UCSD-AML1 (cell line): ENCODE measurements at regions not wholly inside any gene's neighbourhood (a gene's known extent, or its start where the extent isn't known, plus 50 kb on each side); places are given as distances from the start of the nearest gene placed in this dataset.
"Not testable (repeated sequence)": the region's sequence is repeated elsewhere in the genome, so short reads cannot be mapped to it uniquely, and the experiment has no call there.

Experiments
- DNase-seq: peaks from one replicate; lab custom pipeline; 2025; ENCODE audit not compliant: unreplicated experiment; lab: John Stamatoyannopoulos, UW

DNA sequence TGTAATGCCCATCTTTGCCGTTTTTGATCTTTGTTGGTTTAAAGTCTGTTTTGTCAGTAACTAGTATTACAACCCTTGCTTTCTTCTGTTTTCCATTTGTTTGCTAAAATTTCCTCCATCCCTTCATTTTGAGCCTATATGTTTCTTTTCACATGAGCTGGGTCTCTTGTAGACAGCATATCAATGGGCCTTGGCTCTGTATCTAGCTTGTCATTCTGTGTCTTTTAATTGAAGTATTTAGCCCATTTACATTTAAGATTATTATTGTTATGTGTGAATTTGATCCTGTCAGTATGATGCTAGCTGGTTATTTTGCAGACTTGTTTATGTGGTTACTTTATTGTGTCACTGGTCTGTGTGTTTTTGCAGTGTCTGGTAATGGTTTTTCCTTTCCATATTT, 913.2 kb downstream of the TRHDE start:
- no peak for DNase-seq

- DNase-seq = no peak
Observed at GRCh38 chr12:73186272-73186671, 914.1 kb downstream of the TRHDE start.

- no peak for DNase-seq
Observed at GRCh38 chr12:73187765-73188164, 915.6 kb downstream of the TRHDE start.

DNA sequence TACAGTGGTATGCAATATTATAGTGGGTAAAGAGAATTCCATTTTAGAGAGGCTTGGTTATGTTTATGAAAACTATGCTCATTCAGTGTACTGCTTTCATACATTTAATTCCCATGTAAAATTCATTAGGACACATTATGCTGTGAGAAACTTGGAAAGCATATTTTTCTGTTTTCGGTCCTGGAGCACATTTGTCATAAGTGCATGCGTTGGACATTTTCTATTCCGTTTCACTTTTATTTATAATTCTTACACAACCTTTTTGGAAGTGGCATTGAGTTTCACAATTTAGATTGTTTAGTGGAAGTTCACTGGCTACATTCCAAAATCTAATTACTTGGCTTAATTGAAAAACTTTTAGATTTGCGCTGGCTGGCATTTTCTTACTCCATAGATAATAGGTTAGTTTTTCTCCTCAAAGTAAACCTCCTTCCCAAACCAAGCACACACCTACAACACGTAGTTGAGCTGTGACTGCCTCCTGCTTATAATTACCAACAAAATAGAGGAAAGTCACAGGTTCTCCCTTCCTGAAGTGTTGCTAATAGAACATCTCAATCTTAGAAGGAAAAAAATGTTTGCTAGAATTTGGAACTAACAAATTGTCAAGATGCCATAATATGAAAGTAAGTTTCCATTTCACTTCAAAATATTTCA, 938.5 kb downstream of the TRHDE start:
- no peak for DNase-seq

DNA sequence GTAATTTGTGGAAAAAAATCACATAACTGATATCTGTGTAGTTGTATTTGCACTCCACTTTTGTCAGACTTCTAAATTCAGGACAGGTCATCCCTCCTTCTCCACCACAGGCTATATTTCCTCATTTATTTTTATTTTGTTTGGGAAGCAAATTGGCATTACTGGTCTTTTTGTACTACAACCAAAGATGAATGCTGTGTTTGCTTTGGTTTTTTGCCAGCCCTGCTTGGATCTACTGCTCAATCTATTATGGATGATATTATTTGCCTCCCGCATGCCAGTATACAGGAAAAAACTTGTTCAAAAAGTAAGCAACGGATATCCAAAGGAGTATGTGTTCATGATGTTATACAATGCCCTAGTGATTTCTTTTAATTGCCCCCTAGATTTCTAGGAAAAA, 948.8 kb downstream of the TRHDE start:
- no peak for DNase-seq

DNA sequence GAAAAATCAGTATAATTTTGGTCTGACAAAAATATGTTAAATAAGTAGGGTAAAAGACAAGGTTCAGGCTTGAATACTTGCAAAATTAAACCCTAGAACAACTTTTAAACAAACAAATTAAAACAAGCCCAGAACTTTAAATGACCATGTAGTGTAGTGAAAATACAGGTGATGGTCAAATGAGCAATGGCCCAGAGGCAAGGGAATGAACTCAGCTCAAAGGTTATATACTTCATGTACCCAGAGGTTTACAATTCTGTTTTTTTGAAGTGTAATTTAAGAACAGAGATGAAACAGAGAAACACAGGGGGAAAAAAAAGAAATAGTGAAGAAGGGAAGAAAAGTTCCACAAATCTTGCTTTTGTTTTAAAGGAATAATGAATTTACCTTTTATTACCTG, 949.2 kb downstream of the TRHDE start:
- no peak for DNase-seq

GRCh38 chr12:73221836-73222235, 949.7 kb downstream of the TRHDE start:
- no peak for DNase-seq

DNA sequence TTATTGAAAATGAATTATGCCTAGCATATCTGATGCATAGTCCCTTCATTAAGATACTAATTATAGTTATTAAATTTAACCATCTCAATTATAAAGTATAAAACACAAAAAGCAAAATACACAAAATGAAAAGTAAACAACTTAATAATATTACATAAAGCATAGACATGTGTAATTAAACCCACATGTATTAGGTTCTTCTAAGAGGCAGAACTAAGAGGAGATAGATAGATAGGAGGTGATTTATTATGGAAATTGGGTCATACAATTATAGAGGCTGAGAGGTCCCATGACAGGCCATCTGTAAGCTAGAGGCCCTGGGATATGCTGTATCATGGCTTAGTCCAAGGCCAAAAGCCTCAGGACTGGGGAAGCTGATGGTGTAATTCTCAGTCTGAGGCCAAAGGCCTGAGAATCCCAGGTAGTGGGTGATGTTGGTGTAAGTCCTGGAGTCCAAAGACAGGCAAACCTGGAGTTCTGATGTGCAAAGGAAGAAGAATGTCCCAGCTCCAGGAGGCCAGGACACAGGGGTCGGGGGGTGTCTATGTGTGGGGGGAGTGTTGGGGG, 953.3 kb downstream of the TRHDE start:
- DNase-seq = no peak

GRCh38 chr12:73225941-73226340, 953.8 kb downstream of the TRHDE start:
- DNase-seq = no peak

- no peak for DNase-seq
Observed at GRCh38 chr12:73226593-73226992, 954.4 kb downstream of the TRHDE start.

GRCh38 chr12:73228828-73229227, 956.7 kb downstream of the TRHDE start:
- DNase-seq = not testable (repeated sequence)

DNA sequence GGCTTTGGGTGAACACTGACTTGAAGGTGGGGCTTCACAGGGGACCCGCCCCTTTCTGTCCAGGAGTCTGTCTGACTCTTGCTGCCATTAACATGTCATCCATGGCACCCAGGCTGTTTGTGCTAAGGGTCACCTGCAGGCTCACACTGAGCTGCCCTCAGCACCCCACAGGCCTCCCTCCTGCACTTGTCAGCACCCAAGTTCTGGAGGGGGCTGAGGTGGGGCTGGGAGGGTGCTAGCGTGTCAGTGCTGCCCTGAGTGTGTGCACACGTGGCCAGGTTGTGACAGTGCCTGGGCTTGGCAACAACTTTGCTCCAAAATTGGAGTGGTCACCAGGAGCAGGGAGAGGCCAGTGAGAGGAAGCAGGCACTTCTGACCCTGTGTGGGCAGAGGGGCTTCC, 963.2 kb downstream of the TRHDE start:
- no peak for DNase-seq

GRCh38 chr12:73240110-73240509, 967.9 kb downstream of the TRHDE start:
- no peak for DNase-seq

DNA sequence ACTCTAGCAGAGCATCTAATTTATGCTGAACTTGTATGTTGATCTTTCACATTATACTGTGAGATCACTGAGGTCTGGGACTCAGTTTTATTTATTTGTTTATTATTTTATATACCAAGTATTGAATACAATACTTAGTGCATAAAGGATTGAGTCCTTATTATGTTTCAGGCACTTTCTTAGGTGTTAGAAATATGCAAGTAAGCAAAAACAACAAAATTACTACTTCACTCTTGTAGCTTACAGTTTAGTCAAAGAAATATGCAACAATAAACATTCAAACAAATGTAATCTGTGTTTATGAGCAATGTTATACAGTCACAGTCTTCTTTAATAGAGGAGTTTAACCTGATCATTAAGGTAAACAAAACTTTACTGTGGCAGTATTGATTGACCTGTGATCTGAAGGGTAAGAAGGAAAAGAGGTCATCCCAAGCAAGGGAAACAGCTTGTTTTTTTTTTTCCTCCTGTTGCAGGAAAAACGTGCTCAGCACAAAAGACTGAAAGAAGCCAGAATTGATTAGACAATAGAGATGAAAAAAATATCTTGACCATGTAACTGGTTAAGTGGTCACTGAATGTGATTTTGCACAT, 990.7 kb downstream of the TRHDE start:
- no peak for DNase-seq

GRCh38 chr12:73266206-73266605, 994.0 kb downstream of the TRHDE start:
- DNase-seq = no peak

DNA sequence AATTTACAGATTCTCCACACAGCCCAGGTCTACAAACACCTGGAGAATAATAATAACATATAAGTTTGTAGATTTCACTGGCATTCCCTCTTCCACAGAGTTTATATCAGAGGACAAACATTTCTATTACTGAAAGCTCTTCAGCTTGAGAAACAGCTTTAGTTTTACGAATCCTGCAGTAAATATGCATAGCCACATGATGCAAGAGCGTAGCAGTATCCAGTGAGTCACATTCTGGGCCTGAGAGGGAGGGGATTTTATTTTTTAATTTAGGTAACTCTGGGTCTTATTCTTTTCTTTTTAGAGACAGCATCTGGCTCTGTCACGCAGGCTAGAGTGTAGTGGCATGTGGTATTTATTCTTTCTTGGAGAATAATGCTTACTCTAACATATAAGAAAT, 1002.8 kb downstream of the TRHDE start:
- no peak for DNase-seq

DNA sequence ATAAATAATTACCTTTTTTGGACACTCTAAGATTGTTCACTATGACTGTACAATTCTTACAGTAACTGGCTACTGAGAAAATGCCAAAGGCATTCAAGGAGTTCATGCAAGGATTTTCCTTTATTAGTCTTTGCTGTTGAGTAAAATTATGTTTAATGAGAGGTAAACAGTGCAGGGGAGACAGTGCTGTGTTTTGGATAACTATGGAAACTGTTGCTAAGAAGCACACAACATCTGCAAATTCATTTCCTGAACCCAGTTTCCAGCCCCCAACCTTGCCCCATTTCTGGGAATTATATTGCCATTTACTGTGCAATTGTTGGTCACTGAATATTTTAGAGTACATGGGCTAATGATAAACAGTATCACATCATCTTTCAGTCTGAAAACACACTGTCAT, 1005.8 kb downstream of the TRHDE start:
- no peak for DNase-seq

DNA sequence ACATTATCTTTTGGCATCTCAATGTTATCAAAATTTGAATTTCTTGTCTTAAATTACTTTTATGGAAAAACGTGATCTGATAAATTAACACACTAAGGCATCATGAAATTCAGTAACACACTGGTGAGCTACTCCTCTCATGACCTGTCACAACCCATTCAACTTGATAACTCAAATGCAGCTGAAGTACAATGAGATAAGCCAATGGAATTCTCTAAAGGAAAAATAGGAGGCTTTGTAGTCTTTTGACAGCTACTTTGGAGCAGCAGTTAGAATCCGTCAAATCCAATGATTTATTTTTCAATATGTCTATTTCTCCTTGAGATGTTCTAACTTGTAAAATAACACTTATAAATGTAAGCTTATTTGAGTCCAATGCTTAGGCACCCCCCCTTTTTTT, 1029.4 kb downstream of the TRHDE start:
- DNase-seq = no peak

DNA sequence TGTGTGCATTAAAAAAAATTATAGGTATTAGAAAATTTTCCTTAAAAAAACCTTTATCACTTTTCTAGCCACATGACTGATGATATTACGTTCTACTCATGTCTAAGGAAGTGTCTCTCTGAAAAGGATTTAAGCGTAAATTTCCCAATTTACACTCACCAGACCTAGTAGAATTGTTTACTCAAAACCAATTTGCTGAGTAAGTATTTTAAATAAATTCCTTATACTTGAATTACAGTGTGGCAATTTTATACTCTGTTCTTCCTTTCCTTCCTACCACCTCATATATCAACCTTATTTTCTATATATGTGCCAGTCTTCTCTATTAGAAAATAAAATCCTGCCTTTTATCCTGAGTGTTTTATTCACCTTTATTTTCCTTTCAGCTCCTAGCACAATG, 1035.1 kb downstream of the TRHDE start:
- no peak for DNase-seq

- no peak for DNase-seq
Observed at GRCh38 chr12:73308079-73308478, 1035.9 kb downstream of the TRHDE start.

GRCh38 chr12:73308747-73309146, 1036.6 kb downstream of the TRHDE start:
- no peak for DNase-seq

- no peak for DNase-seq
Observed at GRCh38 chr12:73321319-73321718, 1049.1 kb downstream of the TRHDE start.

DNA sequence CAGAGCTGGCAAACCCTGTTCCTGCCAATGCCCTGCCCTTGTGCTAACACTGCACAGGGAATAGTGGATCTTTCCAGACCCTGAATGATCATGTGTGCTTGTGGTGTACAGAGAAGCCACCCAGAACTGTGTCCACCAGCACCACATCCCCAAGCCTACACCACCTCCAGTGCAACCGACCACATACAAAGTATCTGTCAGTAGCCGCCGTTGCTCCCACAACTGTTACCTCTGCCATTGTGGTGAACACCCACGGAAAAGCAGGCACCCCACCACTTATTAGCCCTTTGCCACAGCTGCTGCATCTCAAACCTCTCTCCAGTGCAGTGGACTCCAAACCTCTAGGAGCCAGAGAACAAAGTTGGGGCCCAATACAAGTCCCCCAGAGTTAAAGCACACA, 1049.6 kb downstream of the TRHDE start:
- no peak for DNase-seq
